SK-N-SH treated with all-trans-retinoic acid at 6 μM for 48 hours (cell line): ENCODE measurements at regions not wholly inside any gene's neighbourhood (a gene's known extent, or its start where the extent isn't known, plus 50 kb on each side); places are given as distances from the start of the nearest gene placed in this dataset.
A peak's percentile ranks its signal among the peaks of the same experiment; 100 is the strongest.

Experiments
- ATAC-seq: fragments of 200-7000 bp; cut with Tn5 transposase; 3 replicates; pipeline ENCODE4 v1.9.1; 2020; ENCODE audit warnings: mild to moderate bottlenecking, moderate library complexity
- ARNTL ChIP-seq: fragments of 450-650 bp; formaldehyde crosslinking; IDR thresholded peaks from 2 replicates; pipeline ENCODE4 v1.5.0; 2020; ENCODE audit warnings: low read depth, mild to moderate bottlenecking, moderate library complexity, borderline replicate concordance
- BACH2 ChIP-seq: fragments of 250-450 bp; sonication (Bioruptor Pico); IDR thresholded peaks from 2 replicates; pipeline ENCODE4 v1.9.0; 2021; ENCODE audit warnings: mild to moderate bottlenecking, borderline replicate concordance
- CREB5 ChIP-seq: fragments of 250-450 bp; sonication (Bioruptor Pico); IDR thresholded peaks from 2 replicates; pipeline ENCODE4 v1.5.1; 2020; ENCODE audit warnings: low read depth, mild to moderate bottlenecking, moderate library complexity
- CSRNP3 ChIP-seq: fragments of 250-450 bp; sonication (Bioruptor Pico); IDR thresholded peaks from 2 replicates; pipeline ENCODE4 v1.5.1; 2021; ENCODE audit warnings: mild to moderate bottlenecking, moderate library complexity
- ISL1 ChIP-seq: fragments of 250-450 bp; sonication (Bioruptor Pico); IDR thresholded peaks from 2 replicates; pipeline ENCODE4 v2.1.2; 2022; ENCODE audit warnings: mild to moderate bottlenecking, moderate library complexity
- OSR1 ChIP-seq: fragments of 250-450 bp; sonication (Bioruptor Pico); IDR thresholded peaks from 2 replicates; pipeline ENCODE4 v1.8.0; 2022; ENCODE audit warnings: moderate library complexity, mild to moderate bottlenecking, inconsistent platforms
- PATZ1 ChIP-seq: fragments of 250-450 bp; sonication (Bioruptor Pico); IDR thresholded peaks from 2 replicates; pipeline ENCODE4 v1.8.0; 2020; ENCODE audit warnings: mild to moderate bottlenecking, moderate library complexity, borderline replicate concordance
- POU6F1 ChIP-seq: fragments of 250-450 bp; sonication (Bioruptor Pico); IDR thresholded peaks from 2 replicates; pipeline ENCODE4 v1.8.0; 2021; ENCODE audit warnings: low read depth, mild to moderate bottlenecking, moderate library complexity, borderline replicate concordance
- PPARA ChIP-seq: fragments of 250-450 bp; sonication (Bioruptor Pico); IDR thresholded peaks from 2 replicates; pipeline ENCODE4 v1.5.0; 2020; ENCODE audit warnings: mild to moderate bottlenecking, borderline replicate concordance
- TOX ChIP-seq: fragments of 250-450 bp; sonication (Bioruptor Pico); IDR thresholded peaks from 2 replicates; pipeline ENCODE4 v1.8.0; 2021; ENCODE audit warnings: mild to moderate bottlenecking, moderate library complexity, borderline replicate concordance
- TSHZ2 ChIP-seq: fragments of 250-450 bp; sonication (Bioruptor Pico); IDR thresholded peaks from 2 replicates; pipeline ENCODE4 v1.5.0; 2020; ENCODE audit warnings: mild to moderate bottlenecking, moderate library complexity
- ZC3H10 ChIP-seq: fragments of 250-450 bp; sonication (Bioruptor Pico); IDR thresholded peaks from 2 replicates; pipeline ENCODE4 v1.5.1; 2021; ENCODE audit warnings: mild to moderate bottlenecking, moderate library complexity
- ZFP30 ChIP-seq: fragments of 450-650 bp; formaldehyde crosslinking; IDR thresholded peaks from 2 replicates; pipeline ENCODE4 v1.5.0; 2022; ENCODE audit warnings: mild to moderate bottlenecking, moderate library complexity
- ZNF565 ChIP-seq: fragments of 450-650 bp; formaldehyde crosslinking; conservative IDR thresholded peaks from 2 replicates; pipeline ENCODE4 v1.5.0; 2020; ENCODE audit warnings: low read depth, mild to moderate bottlenecking, moderate library complexity
- ZNF8 ChIP-seq: fragments of 450-650 bp; formaldehyde crosslinking; IDR thresholded peaks from 2 replicates; pipeline ENCODE4 v1.5.0; 2020; ENCODE audit warnings: mild to moderate bottlenecking, moderate library complexity

GRCh38 chr6:100266494-100267401, 198.0 kb downstream of the SIM1 start:
- ATAC-seq, result peak; percentile 81
- TF ChIP-seq PPARA (CRISPR knock-in tag) (no peak), CREB5 (CRISPR knock-in tag) (no peak), ZNF565 (no peak), TSHZ2 (CRISPR knock-in tag) (no peak), ARNTL (CRISPR knock-in tag) (no peak), ISL1 (CRISPR knock-in tag) (no peak), BACH2 (no peak)

- ATAC-seq, result no peak
These were observed 202.6 kb downstream of the SIM1 start for GRCh38 chr6:100262086-100262485.

GRCh38 chr6:100261486-100261885, 203.2 kb downstream of the SIM1 start:
- TF ChIP-seq ZNF565 (no peak), CSRNP3 (CRISPR knock-in tag) (no peak), POU6F1 (CRISPR knock-in tag) (no peak), ZNF8 (CRISPR knock-in tag) (no peak), ZFP30 (CRISPR knock-in tag) (no peak), TOX (no peak), ZC3H10 (CRISPR knock-in tag) (no peak), TSHZ2 (CRISPR knock-in tag) (no peak), PATZ1 (no peak)
- TF ChIP-seq, all 23 proteins: peak for 0
- ATAC-seq, result no peak

More at GRCh38 chr6:100262086-100262485, 202.6 kb downstream of the SIM1 start:
- TF ChIP-seq ZFP30 (CRISPR knock-in tag) (no peak), ISL1 (CRISPR knock-in tag) (no peak), TOX (no peak), OSR1 (CRISPR knock-in tag) (no peak), POU6F1 (CRISPR knock-in tag) (no peak), BACH2 (no peak)
